ENCODE measurements at regions not wholly inside any gene's neighbourhood (a gene's known extent, or its start where the extent isn't known, plus 50 kb on each side); places are given as distances from the start of the nearest gene placed in this dataset.

GRCh38 chr4:23547601-23548000 is 342.2 kb downstream of the PPARGC1A start:
- FAIRE-seq, result no peak
- DNase-seq (ENCODE audit: insufficient read length, low spot score), result no peak

- no peak for FAIRE-seq
Observed at GRCh38 chr4:23547096-23547495, 342.8 kb downstream of the PPARGC1A start.

GRCh38 chr4:23539969-23540569 is 349.8 kb downstream of the PPARGC1A start:
- no peak for DNase-seq (ENCODE audit: insufficient read length, low spot score)
- no peak for FAIRE-seq

More at GRCh38 chr4:23547096-23547495, 342.8 kb downstream of the PPARGC1A start:
- no peak for DNase-seq (ENCODE audit: insufficient read length, low spot score)

- FAIRE-seq (no peak), DNase-seq (ENCODE audit: insufficient read length, low spot score) (no peak)
Observed at GRCh38 chr4:23533859-23534258, 356.0 kb downstream of the PPARGC1A start.

GRCh38 chr4:23516716-23517115 is 373.1 kb downstream of the PPARGC1A start:
- FAIRE-seq (no peak), DNase-seq (ENCODE audit: insufficient read length, low spot score) (no peak)

- DNase-seq (ENCODE audit: insufficient read length, low spot score), result no peak
- FAIRE-seq, result no peak
Observed at GRCh38 chr4:23504083-23504482, 385.8 kb downstream of the PPARGC1A start.

GRCh38 chr4:23500894-23501449 is 388.9 kb downstream of the PPARGC1A start:
- FAIRE-seq, result no peak
- no peak for DNase-seq (ENCODE audit: insufficient read length, low spot score)

GRCh38 chr4:23485801-23486200 is 404.0 kb downstream of the PPARGC1A start:
- FAIRE-seq (no peak), DNase-seq (ENCODE audit: insufficient read length, low spot score) (no peak)

- no peak for DNase-seq (ENCODE audit: insufficient read length, low spot score)
Observed at GRCh38 chr4:23484689-23485088, 405.2 kb downstream of the PPARGC1A start.

GRCh38 chr4:23483320-23483960 is 406.4 kb downstream of the PPARGC1A start:
- no peak for DNase-seq (ENCODE audit: insufficient read length, low spot score)
- FAIRE-seq, result no peak

More at GRCh38 chr4:23484689-23485088, 405.2 kb downstream of the PPARGC1A start:
- FAIRE-seq, result no peak

- DNase-seq (ENCODE audit: insufficient read length, low spot score) (no peak), FAIRE-seq (no peak)
Observed at GRCh38 chr4:23481566-23481965, 408.3 kb downstream of the PPARGC1A start.

GRCh38 chr4:23477905-23478304 is 411.9 kb downstream of the PPARGC1A start:
- DNase-seq (ENCODE audit: insufficient read length, low spot score) (no peak), FAIRE-seq (no peak)

GRCh38 chr4:23476515-23477090 is 413.2 kb downstream of the PPARGC1A start:
- FAIRE-seq, result no peak
- DNase-seq (ENCODE audit: insufficient read length, low spot score), result no peak

- FAIRE-seq (no peak), DNase-seq (ENCODE audit: insufficient read length, low spot score) (no peak)
Observed at GRCh38 chr4:23463071-23463470, 426.8 kb downstream of the PPARGC1A start.

- DNase-seq (ENCODE audit: insufficient read length, low spot score), result no peak
- no peak for FAIRE-seq
Observed at GRCh38 chr4:23458054-23458453, 431.8 kb downstream of the PPARGC1A start.

GRCh38 chr4:23456864-23457263 is 433.0 kb downstream of the PPARGC1A start:
- DNase-seq (ENCODE audit: insufficient read length, low spot score), result no peak

GRCh38 chr4:23455456-23456158 is 434.2 kb downstream of the PPARGC1A start:
- DNase-seq (ENCODE audit: insufficient read length, low spot score) (no peak), FAIRE-seq (no peak)

More at GRCh38 chr4:23456864-23457263, 433.0 kb downstream of the PPARGC1A start:
- FAIRE-seq, result no peak

- no peak for FAIRE-seq
Observed at GRCh38 chr4:23441530-23442069, 448.2 kb downstream of the PPARGC1A start.

GRCh38 chr4:23438764-23439163 is 451.1 kb downstream of the PPARGC1A start:
- no peak for DNase-seq (ENCODE audit: insufficient read length, low spot score)
- FAIRE-seq, result no peak

More at GRCh38 chr4:23441530-23442069, 448.2 kb downstream of the PPARGC1A start:
- no peak for DNase-seq (ENCODE audit: insufficient read length, low spot score)

GRCh38 chr4:23429497-23429896 is 460.4 kb downstream of the PPARGC1A start:
- DNase-seq (ENCODE audit: insufficient read length, low spot score) (no peak), FAIRE-seq (no peak)

- DNase-seq (ENCODE audit: insufficient read length, low spot score) (no peak), FAIRE-seq (no peak)
Observed at GRCh38 chr4:23425570-23425969, 464.3 kb downstream of the PPARGC1A start.
